ENCODE measurements at regions not wholly inside any gene's neighbourhood (a gene's known extent, or its start where the extent isn't known, plus 50 kb on each side); places are given as distances from the start of the nearest gene placed in this dataset.

- no peak for TF ChIP-seq ZFP30 (CRISPR knock-in tag; IDR thresholded peaks at IDR 0.05; ENCODE audit: borderline replicate concordance)
- TF ChIP-seq CTCF (IDR thresholded peaks at IDR 0.05 in 2 of 3, conservative IDR thresholded peaks at IDR 0.05 in 1 of 3; ENCODE audit: insufficient read depth in 2 of 3, low read depth in 1 of 3, low read length in 3 of 3): no peak
- TF ChIP-seq GTF2A2 (tag; IDR thresholded peaks at IDR 0.05): no peak
- TF ChIP-seq RCOR1 (IDR thresholded peaks at IDR 0.05; ENCODE audit: borderline replicate concordance in 1 of 2, low read depth in 2 of 2, low read length in 2 of 2): no peak
- TF ChIP-seq KDM5B (IDR thresholded peaks at IDR 0.05; ENCODE audit: insufficient replicate concordance, low read depth, low read length): no peak
- TF ChIP-seq, protein P1, sequence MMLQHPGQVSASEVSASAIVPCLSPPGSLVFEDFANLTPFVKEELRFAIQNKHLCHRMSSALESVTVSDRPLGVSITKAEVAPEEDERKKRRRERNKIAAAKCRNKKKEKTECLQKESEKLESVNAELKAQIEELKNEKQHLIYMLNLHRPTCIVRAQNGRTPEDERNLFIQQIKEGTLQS (IDR thresholded peaks at IDR 0.05): no peak
- TF ChIP-seq, protein P1 (CRISPR knock-in tag; conservative IDR thresholded peaks at IDR 0.05): no peak
- TF ChIP-seq MEF2D (tag; conservative IDR thresholded peaks at IDR 0.05; ENCODE audit: low read depth): no peak
- TF ChIP-seq, protein P2, sequence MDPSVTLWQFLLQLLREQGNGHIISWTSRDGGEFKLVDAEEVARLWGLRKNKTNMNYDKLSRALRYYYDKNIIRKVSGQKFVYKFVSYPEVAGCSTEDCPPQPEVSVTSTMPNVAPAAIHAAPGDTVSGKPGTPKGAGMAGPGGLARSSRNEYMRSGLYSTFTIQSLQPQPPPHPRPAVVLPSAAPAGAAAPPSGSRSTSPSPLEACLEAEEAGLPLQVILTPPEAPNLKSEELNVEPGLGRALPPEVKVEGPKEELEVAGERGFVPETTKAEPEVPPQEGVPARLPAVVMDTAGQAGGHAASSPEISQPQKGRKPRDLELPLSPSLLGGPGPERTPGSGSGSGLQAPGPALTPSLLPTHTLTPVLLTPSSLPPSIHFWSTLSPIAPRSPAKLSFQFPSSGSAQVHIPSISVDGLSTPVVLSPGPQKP (CRISPR knock-in tag; IDR thresholded peaks at IDR 0.05): no peak
- no peak for TF ChIP-seq TAF1 (IDR thresholded peaks at IDR 0.05; ENCODE audit: control insufficient read depth, extremely low read depth, insufficient read depth, low read length, severe bottlenecking)
- TF ChIP-seq TGIF2 (CRISPR knock-in tag; IDR thresholded peaks at IDR 0.05): no peak
Observed at GRCh38 chr21:20373031-20373430, 625.2 kb upstream of the NCAM2 start.

All from K562 (cell line).